GM23338 (cell line): ENCODE measurements at regions not wholly inside any gene's neighbourhood (a gene's known extent, or its start where the extent isn't known, plus 50 kb on each side); places are given as distances from the start of the nearest gene placed in this dataset.

Experiments
- ATAC-seq: fragments of 200-7000 bp; cut with Tn5 transposase; 3 replicates; pipeline ENCODE4 v1.9.1; 2020
- DNase-seq: peaks from one replicate; pipeline ENCODE4 v3.0.0-alpha.2; 2015; ENCODE audit warnings: low spot score
- H2AFZ ChIP-seq: fragments of 200-600 bp; sonication (generic); 2 replicates; pipeline ENCODE4 v1.8.0; 2016; ENCODE audit warnings: antibody characterized with exemption, mild to moderate bottlenecking, moderate library complexity
- H3F3A ChIP-seq: fragments of 200-600 bp; sonication (generic); replicated peaks from 2 replicates; pipeline ENCODE4 v1.8.0; 2017; ENCODE audit warnings: antibody characterized with exemption, mixed run types, low read depth
- H3K27ac ChIP-seq: fragments of 200-600 bp; sonication (generic); 2 replicates; pipeline ENCODE4 v1.6.1; 2016; ENCODE audit warnings: low read depth
- H3K27me3 ChIP-seq: fragments of 200-600 bp; sonication (generic); 2 replicates; pipeline ENCODE4 v1.8.0; 2016; ENCODE audit warnings: mild to moderate bottlenecking, mixed run types, moderate library complexity; ENCODE audit not compliant: insufficient read depth
- H3K36me3 ChIP-seq: fragments of 200-600 bp; sonication (generic); 2 replicates; pipeline ENCODE4 v1.8.0; 2016; ENCODE audit warnings: mild to moderate bottlenecking; ENCODE audit not compliant: insufficient read depth
- H3K4me1 ChIP-seq: fragments of 200-600 bp; sonication (generic); 2 replicates; pipeline ENCODE4 v1.8.0; 2016; ENCODE audit warnings: mild to moderate bottlenecking, moderate library complexity; ENCODE audit not compliant: insufficient read depth
- H3K4me2 ChIP-seq: fragments of 200-600 bp; sonication (generic); 2 replicates; pipeline ENCODE4 v1.7.1; 2017; ENCODE audit warnings: mixed run types
- H3K4me3 ChIP-seq: fragments of 200-600 bp; sonication (generic); 2 replicates; pipeline ENCODE4 v1.6.1; 2016; ENCODE audit warnings: mixed run types
- H3K79me2 ChIP-seq: fragments of 200-600 bp; sonication (generic); replicated peaks from 2 replicates; pipeline ENCODE4 v1.8.0; 2017; ENCODE audit warnings: mild to moderate bottlenecking; ENCODE audit not compliant: insufficient read depth
- H3K9me2 ChIP-seq: fragments of 200-600 bp; sonication (generic); 2 replicates; pipeline ENCODE4 v1.8.0; 2017; ENCODE audit not compliant: insufficient read depth
- H4K20me1 ChIP-seq: fragments of 200-600 bp; sonication (generic); replicated peaks from 2 replicates; pipeline ENCODE4 v1.8.0; 2017; ENCODE audit warnings: mild to moderate bottlenecking; ENCODE audit not compliant: insufficient read depth
- H3K27ac Mint-ChIP-seq: 2 replicates; pipeline ENCODE4 v1.8.0; 2020; ENCODE audit warnings: inconsistent platforms, mild to moderate bottlenecking, moderate library complexity, mixed read lengths
- H3K27me3 Mint-ChIP-seq: 3 replicates; pipeline ENCODE4 v1.8.0; 2022; ENCODE audit warnings: low read depth, mild to moderate bottlenecking, moderate library complexity, mixed read lengths, inconsistent platforms; ENCODE audit not compliant: insufficient read depth, poor library complexity
- H3K36me3 Mint-ChIP-seq: 3 replicates; pipeline ENCODE4 v1.8.0; 2021; ENCODE audit warnings: low read depth, mild to moderate bottlenecking, inconsistent platforms, moderate library complexity, mixed read lengths
- H3K4me1 Mint-ChIP-seq: 3 replicates; pipeline ENCODE4 v1.8.0; 2020; ENCODE audit warnings: mild to moderate bottlenecking, inconsistent platforms, mixed read lengths
- H3K4me3 Mint-ChIP-seq: 3 replicates; pipeline ENCODE4 v1.8.0; 2021; ENCODE audit warnings: moderate library complexity, mild to moderate bottlenecking, inconsistent platforms, mixed read lengths
- H3K9me3 Mint-ChIP-seq: 3 replicates; pipeline ENCODE4 v1.8.0; 2020; ENCODE audit warnings: moderate library complexity, mild to moderate bottlenecking, inconsistent platforms, mixed read lengths
- CREB1 ChIP-seq: fragments of 250-450 bp; sonication (Bioruptor Pico); IDR thresholded peaks from 2 replicates; pipeline ENCODE4 v1.5.0; 2020; ENCODE audit warnings: low read depth, mild to moderate bottlenecking, moderate library complexity
- EZH2 ChIP-seq: fragments of 200-600 bp; sonication (generic); IDR thresholded peaks from one replicate; pipeline ENCODE4 v1.8.0; 2017; ENCODE audit warnings: antibody characterized with exemption, mild to moderate bottlenecking, low read depth; ENCODE audit not compliant: unreplicated experiment
- EZH2phosphoT487 ChIP-seq: fragments of 200-600 bp; sonication (generic); IDR thresholded peaks from one replicate; pipeline ENCODE4 v1.8.1; 2018; ENCODE audit warnings: antibody characterized with exemption; ENCODE audit not compliant: unreplicated experiment
- JUNB ChIP-seq: IDR thresholded peaks from one replicate; pipeline ENCODE4 v1.6.1; 2016; ENCODE audit warnings: antibody characterized with exemption; ENCODE audit not compliant: unreplicated experiment
- NANOG ChIP-seq: IDR thresholded peaks from 2 replicates; pipeline ENCODE4 v1.6.1; 2016; ENCODE audit warnings: antibody characterized with exemption, borderline replicate concordance
- POLR2AphosphoS5 ChIP-seq: IDR thresholded peaks from 2 replicates; pipeline ENCODE4 v1.6.1; 2016; ENCODE audit warnings: antibody characterized with exemption, low read depth
- STAT1 ChIP-seq: IDR thresholded peaks from one replicate; pipeline ENCODE4 v1.6.1; 2016; ENCODE audit warnings: antibody characterized with exemption; ENCODE audit not compliant: unreplicated experiment
- ZNF114 ChIP-seq: fragments of 250-450 bp; sonication (Bioruptor Pico); IDR thresholded peaks from 2 replicates; pipeline ENCODE4 v1.5.0; 2020; ENCODE audit warnings: mild to moderate bottlenecking, moderate library complexity
- ZNF331 ChIP-seq: fragments of 250-450 bp; sonication (Bioruptor Pico); IDR thresholded peaks from 2 replicates; pipeline ENCODE4 v1.5.0; 2020; ENCODE audit warnings: low read depth, mild to moderate bottlenecking, moderate library complexity
- TF ChIP-seq, protein P1 (sequence below): fragments of 250-450 bp; sonication (Bioruptor Pico); IDR thresholded peaks from 2 replicates; pipeline ENCODE4 v1.5.0; 2020; ENCODE audit warnings: mild to moderate bottlenecking, moderate library complexity
- TF ChIP-seq, protein P2 (sequence below): IDR thresholded peaks from one replicate; pipeline ENCODE4 v1.6.1; 2018; ENCODE audit warnings: antibody characterized with exemption; ENCODE audit not compliant: unreplicated experiment
- TF ChIP-seq, protein P3 (sequence below), 2 experiments: fragments of 200-600 bp in 1 of 2; sonication (generic) in 1 of 2; conservative IDR thresholded peaks; 2 replicates each; pipeline versions ENCODE4 v1.5.1 to v1.6.1; 2016 to 2017; ENCODE audit warnings: antibody characterized with exemption in 2 of 2, low read depth in 2 of 2, mild to moderate bottlenecking in 2 of 2, moderate library complexity in 1 of 2
- TF ChIP-seq, protein P4 (sequence below): IDR thresholded peaks from 2 replicates; pipeline ENCODE4 v1.6.1; 2016; ENCODE audit warnings: antibody characterized with exemption

DNA sequence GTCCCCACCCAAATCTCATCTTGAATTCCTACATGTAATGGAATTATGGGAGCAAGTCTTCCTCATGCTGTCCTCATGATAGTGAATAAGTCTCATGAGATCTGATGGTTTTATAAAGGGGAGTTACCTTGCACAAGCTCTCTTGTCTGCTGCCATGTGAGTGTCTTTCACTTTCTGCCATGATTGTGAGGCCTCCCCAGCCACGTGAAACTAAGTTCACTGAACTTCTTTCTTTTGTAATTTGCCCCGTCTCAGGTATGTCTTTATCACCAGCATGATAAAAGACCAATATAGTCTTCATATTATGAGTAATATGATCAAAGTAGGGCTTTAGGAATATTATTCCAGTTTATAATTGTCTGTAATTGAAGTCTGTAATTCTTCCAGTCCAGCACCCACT lies 86.3 kb upstream of the ANO5 start:
- ATAC-seq, result no peak
- H4K20me1 ChIP-seq, result no peaks in the 10 kb centered on the region
- no peaks in the 10 kb centered on the region for H3F3A ChIP-seq
- H3K4me3 Mint-ChIP-seq, result no peak overlapping the region
- no peaks in the 10 kb centered on the region for H3K27me3 ChIP-seq
- DNase-seq, result no peak
- H3K4me1 ChIP-seq, result no peaks in the 10 kb centered on the region
- no peaks in the 10 kb centered on the region for H3K4me1 Mint-ChIP-seq
- H3K4me2 ChIP-seq, result no peak overlapping the region
- H3K9me3 Mint-ChIP-seq, result no peaks in the 10 kb centered on the region
- TF ChIP-seq STAT1 (no peak), NANOG (no peak), EZH2 (no peak), EZH2phosphoT487 (no peak), JUNB (no peak), CREB1 (CRISPR knock-in tag) (no peak), ZNF331 (CRISPR knock-in tag) (no peak), ZNF114 (CRISPR knock-in tag) (no peak), POLR2AphosphoS5 (no peak)
- TF ChIP-seq, protein P1, sequence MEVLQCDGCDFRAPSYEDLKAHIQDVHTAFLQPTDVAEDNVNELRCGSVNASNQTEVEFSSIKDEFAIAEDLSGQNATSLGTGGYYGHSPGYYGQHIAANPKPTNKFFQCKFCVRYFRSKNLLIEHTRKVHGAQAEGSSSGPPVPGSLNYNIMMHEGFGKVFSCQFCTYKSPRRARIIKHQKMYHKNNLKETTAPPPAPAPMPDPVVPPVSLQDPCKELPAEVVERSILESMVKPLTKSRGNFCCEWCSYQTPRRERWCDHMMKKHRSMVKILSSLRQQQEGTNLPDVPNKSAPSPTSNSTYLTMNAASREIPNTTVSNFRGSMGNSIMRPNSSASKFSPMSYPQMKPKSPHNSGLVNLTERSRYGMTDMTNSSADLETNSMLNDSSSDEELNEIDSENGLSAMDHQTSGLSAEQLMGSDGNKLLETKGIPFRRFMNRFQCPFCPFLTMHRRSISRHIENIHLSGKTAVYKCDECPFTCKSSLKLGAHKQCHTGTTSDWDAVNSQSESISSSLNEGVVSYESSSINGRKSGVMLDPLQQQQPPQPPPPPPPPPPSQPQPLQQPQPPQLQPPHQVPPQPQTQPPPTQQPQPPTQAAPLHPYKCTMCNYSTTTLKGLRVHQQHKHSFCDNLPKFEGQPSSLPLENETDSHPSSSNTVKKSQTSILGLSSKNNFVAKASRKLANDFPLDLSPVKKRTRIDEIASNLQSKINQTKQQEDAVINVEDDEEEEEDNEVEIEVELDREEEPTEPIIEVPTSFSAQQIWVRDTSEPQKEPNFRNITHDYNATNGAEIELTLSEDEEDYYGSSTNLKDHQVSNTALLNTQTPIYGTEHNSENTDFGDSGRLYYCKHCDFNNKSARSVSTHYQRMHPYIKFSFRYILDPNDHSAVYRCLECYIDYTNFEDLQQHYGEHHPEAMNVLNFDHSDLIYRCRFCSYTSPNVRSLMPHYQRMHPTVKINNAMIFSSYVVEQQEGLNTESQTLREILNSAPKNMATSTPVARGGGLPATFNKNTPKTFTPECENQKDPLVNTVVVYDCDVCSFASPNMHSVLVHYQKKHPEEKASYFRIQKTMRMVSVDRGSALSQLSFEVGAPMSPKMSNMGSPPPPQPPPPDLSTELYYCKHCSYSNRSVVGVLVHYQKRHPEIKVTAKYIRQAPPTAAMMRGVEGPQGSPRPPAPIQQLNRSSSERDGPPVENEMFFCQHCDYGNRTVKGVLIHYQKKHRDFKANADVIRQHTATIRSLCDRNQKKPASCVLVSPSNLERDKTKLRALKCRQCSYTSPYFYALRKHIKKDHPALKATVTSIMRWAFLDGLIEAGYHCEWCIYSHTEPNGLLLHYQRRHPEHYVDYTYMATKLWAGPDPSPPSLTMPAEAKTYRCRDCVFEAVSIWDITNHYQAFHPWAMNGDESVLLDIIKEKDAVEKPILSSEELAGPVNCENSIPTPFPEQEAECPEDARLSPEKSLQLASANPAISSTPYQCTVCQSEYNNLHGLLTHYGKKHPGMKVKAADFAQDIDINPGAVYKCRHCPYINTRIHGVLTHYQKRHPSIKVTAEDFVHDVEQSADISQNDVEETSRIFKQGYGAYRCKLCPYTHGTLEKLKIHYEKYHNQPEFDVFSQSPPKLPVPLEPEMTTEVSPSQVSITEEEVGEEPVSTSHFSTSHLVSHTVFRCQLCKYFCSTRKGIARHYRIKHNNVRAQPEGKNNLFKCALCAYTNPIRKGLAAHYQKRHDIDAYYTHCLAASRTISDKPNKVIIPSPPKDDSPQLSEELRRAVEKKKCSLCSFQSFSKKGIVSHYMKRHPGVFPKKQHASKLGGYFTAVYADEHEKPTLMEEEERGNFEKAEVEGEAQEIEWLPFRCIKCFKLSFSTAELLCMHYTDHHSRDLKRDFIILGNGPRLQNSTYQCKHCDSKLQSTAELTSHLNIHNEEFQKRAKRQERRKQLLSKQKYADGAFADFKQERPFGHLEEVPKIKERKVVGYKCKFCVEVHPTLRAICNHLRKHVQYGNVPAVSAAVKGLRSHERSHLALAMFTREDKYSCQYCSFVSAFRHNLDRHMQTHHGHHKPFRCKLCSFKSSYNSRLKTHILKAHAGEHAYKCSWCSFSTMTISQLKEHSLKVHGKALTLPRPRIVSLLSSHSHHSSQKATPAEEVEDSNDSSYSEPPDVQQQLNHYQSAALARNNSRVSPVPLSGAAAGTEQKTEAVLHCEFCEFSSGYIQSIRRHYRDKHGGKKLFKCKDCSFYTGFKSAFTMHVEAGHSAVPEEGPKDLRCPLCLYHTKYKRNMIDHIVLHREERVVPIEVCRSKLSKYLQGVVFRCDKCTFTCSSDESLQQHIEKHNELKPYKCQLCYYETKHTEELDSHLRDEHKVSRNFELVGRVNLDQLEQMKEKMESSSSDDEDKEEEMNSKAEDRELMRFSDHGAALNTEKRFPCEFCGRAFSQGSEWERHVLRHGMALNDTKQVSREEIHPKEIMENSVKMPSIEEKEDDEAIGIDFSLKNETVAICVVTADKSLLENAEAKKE (CRISPR knock-in tag), result no peak
- TF ChIP-seq, protein P2, sequence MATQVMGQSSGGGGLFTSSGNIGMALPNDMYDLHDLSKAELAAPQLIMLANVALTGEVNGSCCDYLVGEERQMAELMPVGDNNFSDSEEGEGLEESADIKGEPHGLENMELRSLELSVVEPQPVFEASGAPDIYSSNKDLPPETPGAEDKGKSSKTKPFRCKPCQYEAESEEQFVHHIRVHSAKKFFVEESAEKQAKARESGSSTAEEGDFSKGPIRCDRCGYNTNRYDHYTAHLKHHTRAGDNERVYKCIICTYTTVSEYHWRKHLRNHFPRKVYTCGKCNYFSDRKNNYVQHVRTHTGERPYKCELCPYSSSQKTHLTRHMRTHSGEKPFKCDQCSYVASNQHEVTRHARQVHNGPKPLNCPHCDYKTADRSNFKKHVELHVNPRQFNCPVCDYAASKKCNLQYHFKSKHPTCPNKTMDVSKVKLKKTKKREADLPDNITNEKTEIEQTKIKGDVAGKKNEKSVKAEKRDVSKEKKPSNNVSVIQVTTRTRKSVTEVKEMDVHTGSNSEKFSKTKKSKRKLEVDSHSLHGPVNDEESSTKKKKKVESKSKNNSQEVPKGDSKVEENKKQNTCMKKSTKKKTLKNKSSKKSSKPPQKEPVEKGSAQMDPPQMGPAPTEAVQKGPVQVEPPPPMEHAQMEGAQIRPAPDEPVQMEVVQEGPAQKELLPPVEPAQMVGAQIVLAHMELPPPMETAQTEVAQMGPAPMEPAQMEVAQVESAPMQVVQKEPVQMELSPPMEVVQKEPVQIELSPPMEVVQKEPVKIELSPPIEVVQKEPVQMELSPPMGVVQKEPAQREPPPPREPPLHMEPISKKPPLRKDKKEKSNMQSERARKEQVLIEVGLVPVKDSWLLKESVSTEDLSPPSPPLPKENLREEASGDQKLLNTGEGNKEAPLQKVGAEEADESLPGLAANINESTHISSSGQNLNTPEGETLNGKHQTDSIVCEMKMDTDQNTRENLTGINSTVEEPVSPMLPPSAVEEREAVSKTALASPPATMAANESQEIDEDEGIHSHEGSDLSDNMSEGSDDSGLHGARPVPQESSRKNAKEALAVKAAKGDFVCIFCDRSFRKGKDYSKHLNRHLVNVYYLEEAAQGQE, result no peak
- TF ChIP-seq, protein P3, sequence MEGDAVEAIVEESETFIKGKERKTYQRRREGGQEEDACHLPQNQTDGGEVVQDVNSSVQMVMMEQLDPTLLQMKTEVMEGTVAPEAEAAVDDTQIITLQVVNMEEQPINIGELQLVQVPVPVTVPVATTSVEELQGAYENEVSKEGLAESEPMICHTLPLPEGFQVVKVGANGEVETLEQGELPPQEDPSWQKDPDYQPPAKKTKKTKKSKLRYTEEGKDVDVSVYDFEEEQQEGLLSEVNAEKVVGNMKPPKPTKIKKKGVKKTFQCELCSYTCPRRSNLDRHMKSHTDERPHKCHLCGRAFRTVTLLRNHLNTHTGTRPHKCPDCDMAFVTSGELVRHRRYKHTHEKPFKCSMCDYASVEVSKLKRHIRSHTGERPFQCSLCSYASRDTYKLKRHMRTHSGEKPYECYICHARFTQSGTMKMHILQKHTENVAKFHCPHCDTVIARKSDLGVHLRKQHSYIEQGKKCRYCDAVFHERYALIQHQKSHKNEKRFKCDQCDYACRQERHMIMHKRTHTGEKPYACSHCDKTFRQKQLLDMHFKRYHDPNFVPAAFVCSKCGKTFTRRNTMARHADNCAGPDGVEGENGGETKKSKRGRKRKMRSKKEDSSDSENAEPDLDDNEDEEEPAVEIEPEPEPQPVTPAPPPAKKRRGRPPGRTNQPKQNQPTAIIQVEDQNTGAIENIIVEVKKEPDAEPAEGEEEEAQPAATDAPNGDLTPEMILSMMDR (conservative IDR thresholded peaks at IDR 0.05; ENCODE audit: low read depth in 2 of 2), result no peak
- TF ChIP-seq, protein P4, sequence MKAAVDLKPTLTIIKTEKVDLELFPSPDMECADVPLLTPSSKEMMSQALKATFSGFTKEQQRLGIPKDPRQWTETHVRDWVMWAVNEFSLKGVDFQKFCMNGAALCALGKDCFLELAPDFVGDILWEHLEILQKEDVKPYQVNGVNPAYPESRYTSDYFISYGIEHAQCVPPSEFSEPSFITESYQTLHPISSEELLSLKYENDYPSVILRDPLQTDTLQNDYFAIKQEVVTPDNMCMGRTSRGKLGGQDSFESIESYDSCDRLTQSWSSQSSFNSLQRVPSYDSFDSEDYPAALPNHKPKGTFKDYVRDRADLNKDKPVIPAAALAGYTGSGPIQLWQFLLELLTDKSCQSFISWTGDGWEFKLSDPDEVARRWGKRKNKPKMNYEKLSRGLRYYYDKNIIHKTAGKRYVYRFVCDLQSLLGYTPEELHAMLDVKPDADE, result no peak
- H2AFZ ChIP-seq, result no peak overlapping the region
- H3K27ac ChIP-seq, result no peak overlapping the region
- H3K27ac Mint-ChIP-seq, result no peak overlapping the region
- H3K79me2 ChIP-seq, result no peaks in the 10 kb centered on the region
- no peaks in the 10 kb centered on the region for H3K27me3 Mint-ChIP-seq
- no peaks in the 10 kb centered on the region for H3K36me3 ChIP-seq
- 0 out of 2 replicates have a peak, but pooled peaks cover 8% of the 10 kb centered on the region for H3K9me2 ChIP-seq
- H3K36me3 Mint-ChIP-seq, result no peaks in the 10 kb centered on the region; the same call in 2 of the 3 replicates
- no peak overlapping the region for H3K4me3 ChIP-seq
